Osteoblast (primary cell): ENCODE measurements at regions not wholly inside any gene's neighbourhood (a gene's known extent, or its start where the extent isn't known, plus 50 kb on each side); places are given as distances from the start of the nearest gene placed in this dataset.

ENCODE experiments used
- DNase-seq: peaks from one replicate; pipeline ENCODE4 v3.0.0; 2011; ENCODE audit warnings: low spot score, mixed read lengths; ENCODE audit not compliant: insufficient read length; ENCODE audit errors: missing footprints
- H2AFZ ChIP-seq: 2 replicates; pipeline ENCODE4 v1.6.0; 2011; ENCODE audit warnings: mild to moderate bottlenecking, low read length
- H3K27ac ChIP-seq: 2 replicates; pipeline ENCODE4 v1.5.1; 2011; ENCODE audit warnings: mild to moderate bottlenecking, low read depth, low read length, moderate library complexity
- H3K27me3 ChIP-seq: 2 replicates; pipeline ENCODE4 v1.6.0; 2012; ENCODE audit warnings: mild to moderate bottlenecking, control low read depth, inconsistent platforms, low read length, moderate library complexity; ENCODE audit not compliant: insufficient read depth
- H3K36me3 ChIP-seq: 2 replicates; pipeline ENCODE4 v1.5.1; 2011; ENCODE audit warnings: mild to moderate bottlenecking, low read length, control low read depth, moderate library complexity; ENCODE audit not compliant: insufficient read depth
- H3K4me1 ChIP-seq: 2 replicates; pipeline ENCODE4 v1.5.1; 2011; ENCODE audit warnings: mild to moderate bottlenecking, low read length, control low read depth, moderate library complexity; ENCODE audit not compliant: insufficient read depth
- H3K4me2 ChIP-seq: 2 replicates; pipeline ENCODE4 v1.6.0; 2011; ENCODE audit warnings: mild to moderate bottlenecking, low read length; ENCODE audit not compliant: insufficient read depth
- H3K4me3 ChIP-seq: fragments of 200-600 bp; sonication (generic); 3 replicates; pipeline ENCODE4 v1.5.1; 2012; ENCODE audit warnings: mild to moderate bottlenecking, low read length, inconsistent platforms; ENCODE audit not compliant: insufficient read depth
- H3K79me2 ChIP-seq: 2 replicates; pipeline ENCODE4 v1.6.0; 2012; ENCODE audit warnings: mild to moderate bottlenecking, low read length, control low read depth, inconsistent platforms; ENCODE audit not compliant: insufficient read depth
- H3K9me3 ChIP-seq: 2 replicates; pipeline ENCODE4 v1.5.1; 2011; ENCODE audit warnings: low read depth, low read length, control low read depth
- H4K20me1 ChIP-seq: 2 replicates; pipeline ENCODE4 v1.6.0; 2012; ENCODE audit warnings: mild to moderate bottlenecking, low read length, control low read depth; ENCODE audit not compliant: insufficient read depth
- CTCF ChIP-seq: IDR thresholded peaks from 2 replicates; pipeline ENCODE4 v1.5.1; 2011; ENCODE audit warnings: mild to moderate bottlenecking, low read depth, low read length, moderate library complexity; ENCODE audit errors: extremely low read depth

DNA sequence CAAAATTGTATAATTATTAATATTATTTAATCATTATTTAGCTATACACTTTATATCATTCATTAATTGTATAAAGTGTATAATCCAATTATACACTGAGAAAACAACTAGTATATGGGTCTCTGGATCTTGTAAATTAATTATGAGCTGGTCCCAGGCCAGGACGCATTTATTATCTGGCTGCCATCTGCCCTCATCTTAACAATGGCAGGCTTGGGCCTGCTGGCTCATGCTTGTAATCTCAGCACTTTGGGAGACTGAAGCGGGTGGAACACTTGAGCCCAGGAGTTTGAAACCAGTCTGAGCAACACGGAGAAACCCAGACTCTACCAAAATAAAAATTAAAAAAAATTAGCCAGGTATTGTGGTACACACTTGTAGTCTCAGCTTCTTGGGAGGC is 502.2 kb upstream of the NRXN1 start:
- H3K27me3 ChIP-seq: no peaks in the 10 kb centered on the region
- no peak overlapping the region for H2AFZ ChIP-seq
- H3K9me3 ChIP-seq: no peaks in the 10 kb centered on the region
- no peak overlapping the region for H3K4me2 ChIP-seq
- no peaks in the 10 kb centered on the region for H3K79me2 ChIP-seq
- TF ChIP-seq CTCF: no peak
- H3K27ac ChIP-seq: no peak overlapping the region
- no peaks in the 10 kb centered on the region for H3K4me1 ChIP-seq
- H3K36me3 ChIP-seq: no peaks in the 10 kb centered on the region
- no peaks in the 10 kb centered on the region for H4K20me1 ChIP-seq
- DNase-seq: no peak
- H3K4me3 ChIP-seq: no peak overlapping the region

GRCh38 chr2:51528156-51528555 is 496.2 kb upstream of the NRXN1 start:
- Histone ChIP-seq H3K4me3 (no peak overlapping the region), H3K36me3 (no peaks in the 10 kb centered on the region), H3K79me2 (no peaks in the 10 kb centered on the region), H2AFZ (no peak overlapping the region), H3K27ac (no peak overlapping the region), H3K9me3 (no peaks in the 10 kb centered on the region), H3K4me1 (no peaks in the 10 kb centered on the region), H3K27me3 (no peaks in the 10 kb centered on the region), H3K4me2 (no peak overlapping the region), H4K20me1 (no peaks in the 10 kb centered on the region)
- no peak for TF ChIP-seq CTCF
- no peak for DNase-seq

GRCh38 chr2:51526766-51527165 is 494.8 kb upstream of the NRXN1 start:
- no peak overlapping the region for H2AFZ ChIP-seq
- H3K27ac ChIP-seq: no peak overlapping the region
- no peaks in the 10 kb centered on the region for H3K36me3 ChIP-seq
- H3K4me2 ChIP-seq: no peak overlapping the region
- no peak overlapping the region for H3K4me3 ChIP-seq
- no peaks in the 10 kb centered on the region for H3K79me2 ChIP-seq
- DNase-seq: no peak
- TF ChIP-seq CTCF: no peak
- no peaks in the 10 kb centered on the region for H3K9me3 ChIP-seq
- H3K4me1 ChIP-seq: no peaks in the 10 kb centered on the region
- H3K27me3 ChIP-seq: no peaks in the 10 kb centered on the region
- no peaks in the 10 kb centered on the region for H4K20me1 ChIP-seq

- Histone ChIP-seq H3K4me3 (no peak overlapping the region), H2AFZ (peak overlapping the region; percentile 23), H3K4me1 (no peaks in the 10 kb centered on the region), H3K27ac (no peak overlapping the region), H4K20me1 (no peaks in the 10 kb centered on the region), H3K9me3 (no peaks in the 10 kb centered on the region), H3K27me3 (no peaks in the 10 kb centered on the region), H3K36me3 (no peaks in the 10 kb centered on the region), H3K4me2 (no peak overlapping the region), H3K79me2 (no peaks in the 10 kb centered on the region)
- DNase-seq: no peak
- no peak for TF ChIP-seq CTCF
Measured at GRCh38 chr2:51516667-51517066, 484.7 kb upstream of the NRXN1 start.
